NCI-H1930 (cell line): ENCODE measurements at regions not wholly inside any gene's neighbourhood (a gene's known extent, or its start where the extent isn't known, plus 50 kb on each side); places are given as distances from the start of the nearest gene placed in this dataset.
"Not testable (repeated sequence)": the region's sequence is repeated elsewhere in the genome, so short reads cannot be mapped to it uniquely, and the experiment has no call there.

ENCODE experiments used
- DNase-seq, 2 experiments: peaks; one replicate each; lab custom pipeline; 2025; lab: John Stamatoyannopoulos, UW

DNA sequence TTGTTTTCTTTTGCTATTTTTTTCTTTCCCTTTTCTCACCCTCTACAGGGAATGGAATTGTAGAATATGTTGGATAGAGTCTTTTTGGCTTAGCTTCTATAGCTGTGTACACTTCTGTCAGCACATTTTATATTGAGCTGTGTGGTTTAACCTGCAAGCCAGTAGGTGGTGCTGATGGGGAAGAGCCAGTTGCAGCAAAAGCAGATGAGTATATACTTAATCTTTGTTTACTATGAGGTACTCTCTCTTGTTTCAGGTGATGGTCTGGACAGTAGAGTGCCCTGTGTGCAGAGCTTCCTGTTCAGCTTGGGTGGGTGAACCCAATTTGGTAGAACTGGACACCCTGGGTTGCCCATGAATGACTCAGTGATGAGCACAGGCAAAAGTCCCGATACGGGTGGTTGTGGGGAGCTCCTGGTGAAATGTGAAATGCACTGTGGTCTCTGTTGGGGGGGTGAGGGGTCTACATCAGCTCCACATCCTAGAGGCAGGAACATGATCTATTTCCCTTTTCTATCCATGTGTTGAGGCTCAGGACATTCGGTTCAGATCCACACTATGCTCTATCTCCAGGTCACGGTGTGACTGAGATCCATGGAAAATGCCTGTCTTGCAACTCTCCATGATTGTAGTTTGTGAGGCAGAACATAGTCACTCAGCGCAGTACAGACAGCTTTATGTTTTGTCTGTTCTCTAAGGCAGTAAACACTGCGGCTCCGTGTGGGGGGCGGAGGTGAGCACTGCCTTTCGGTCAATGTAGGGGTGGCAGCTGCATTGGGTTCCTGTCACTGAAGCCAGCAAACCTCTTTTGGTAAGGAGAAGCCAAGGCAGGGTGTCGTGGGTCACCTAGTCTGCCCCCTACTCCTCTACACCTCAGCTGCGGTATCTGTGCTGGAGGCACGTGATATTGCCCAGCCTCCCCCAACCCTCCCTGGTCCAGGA, 353.2 kb downstream of the PRR16 start:
- DNase-seq, result no peak

DNA sequence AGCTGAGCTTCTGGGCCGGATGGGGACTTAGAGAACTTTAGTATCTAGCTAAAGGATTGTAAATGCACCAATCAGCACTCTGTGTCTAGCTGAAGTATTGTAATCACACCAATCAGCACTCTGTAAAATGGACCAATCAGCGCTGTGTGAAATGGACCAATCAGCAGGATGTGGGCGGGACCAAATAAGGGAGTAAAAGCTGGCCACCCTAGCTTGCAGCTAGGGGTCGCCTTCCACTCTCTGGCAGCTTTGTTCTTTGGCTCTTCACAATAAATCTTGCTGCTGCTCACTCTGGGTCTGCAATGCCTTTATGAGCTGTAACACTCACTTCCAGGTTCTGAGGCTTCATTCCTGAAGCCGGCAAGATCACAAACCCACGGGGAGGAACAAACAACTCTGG, 354.0 kb downstream of the PRR16 start:
- DNase-seq, result no peak

DNA sequence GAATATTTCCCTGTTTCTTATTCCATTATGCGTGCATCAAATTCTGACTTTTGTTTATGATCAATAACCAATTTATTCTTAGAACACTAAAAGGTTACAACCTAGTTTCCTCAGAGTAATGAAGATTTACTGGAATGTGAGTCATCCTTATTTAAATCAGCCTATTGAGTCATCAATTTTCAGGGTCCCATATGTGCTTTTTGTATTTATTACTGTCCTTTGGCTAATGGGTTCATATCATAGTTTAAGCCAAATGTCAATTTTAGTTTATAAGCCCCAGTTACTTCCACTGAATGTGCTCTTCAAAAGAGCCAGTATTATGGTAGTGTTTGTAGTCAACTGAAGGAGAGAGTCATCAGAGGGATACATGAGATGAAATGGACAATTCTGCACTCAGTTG, 359.2 kb downstream of the PRR16 start:
- no peak for DNase-seq

DNA sequence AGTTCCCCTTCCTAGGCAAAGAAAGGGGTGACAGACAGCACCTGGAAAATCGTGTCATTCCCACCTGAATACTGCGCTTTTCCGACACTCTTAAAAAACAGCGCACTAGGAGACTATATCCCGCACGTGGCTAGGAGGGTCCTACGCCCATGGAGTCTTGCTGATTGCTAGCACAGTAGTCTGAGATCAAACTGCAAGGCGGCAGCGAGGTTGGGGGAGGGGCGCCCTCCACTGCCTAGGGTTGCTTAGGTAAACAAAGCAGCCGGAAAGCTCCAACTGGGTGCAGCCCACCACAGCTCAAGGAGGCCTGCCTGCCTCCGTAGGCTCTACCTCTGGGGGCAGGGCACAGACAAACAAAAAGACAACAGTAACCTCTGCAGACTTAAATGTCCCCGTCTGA, 367.5 kb downstream of the PRR16 start:
- not testable (repeated sequence) for DNase-seq

DNA sequence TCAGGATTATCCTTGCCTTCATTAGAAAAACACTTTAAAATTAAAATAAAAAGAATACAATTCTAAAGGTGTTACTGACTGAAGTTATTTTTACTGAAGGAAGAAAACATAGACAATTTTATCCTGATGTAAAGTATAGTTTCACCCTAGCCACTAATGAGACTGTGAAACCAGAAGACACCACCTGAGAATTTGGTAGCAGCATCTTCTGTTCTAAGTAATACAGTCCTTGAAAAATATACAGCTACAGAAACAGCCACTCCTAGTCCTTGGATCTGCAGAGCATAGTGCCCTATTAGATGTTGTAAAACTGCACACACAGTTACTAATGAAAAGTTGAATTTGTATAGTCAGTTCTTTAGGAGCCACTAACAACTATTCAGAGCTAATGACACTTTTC, 377.7 kb downstream of the PRR16 start:
- no peak for DNase-seq

DNA sequence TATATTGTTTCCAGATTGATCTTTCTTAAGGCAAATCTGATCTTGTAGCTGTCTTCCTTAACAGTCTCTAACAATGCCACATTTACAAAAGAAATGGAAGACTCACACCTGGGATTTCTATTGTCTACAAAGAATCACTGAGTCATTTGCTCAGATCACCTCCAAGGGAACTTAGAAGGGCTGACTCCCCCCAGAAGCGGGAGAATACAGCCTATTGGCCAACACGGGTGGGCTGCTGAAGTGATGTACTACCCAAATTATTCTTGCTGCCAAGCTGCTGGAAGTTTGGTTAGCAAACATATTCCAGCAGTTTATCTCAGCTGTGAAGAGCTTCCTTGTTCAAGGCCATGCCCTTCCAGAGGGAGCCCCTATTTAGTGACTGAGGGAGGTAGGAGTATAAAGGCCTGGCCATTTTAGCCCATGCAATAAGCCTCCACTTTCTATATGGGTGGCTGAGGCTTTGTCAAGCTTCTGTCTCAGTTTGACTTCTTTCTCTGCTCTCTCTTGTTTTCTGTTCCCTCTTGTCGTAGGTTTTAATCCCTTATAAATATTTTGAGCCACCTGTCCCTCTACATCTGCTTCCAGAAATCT, 379.4 kb downstream of the PRR16 start:
- DNase-seq, result no peak

DNA sequence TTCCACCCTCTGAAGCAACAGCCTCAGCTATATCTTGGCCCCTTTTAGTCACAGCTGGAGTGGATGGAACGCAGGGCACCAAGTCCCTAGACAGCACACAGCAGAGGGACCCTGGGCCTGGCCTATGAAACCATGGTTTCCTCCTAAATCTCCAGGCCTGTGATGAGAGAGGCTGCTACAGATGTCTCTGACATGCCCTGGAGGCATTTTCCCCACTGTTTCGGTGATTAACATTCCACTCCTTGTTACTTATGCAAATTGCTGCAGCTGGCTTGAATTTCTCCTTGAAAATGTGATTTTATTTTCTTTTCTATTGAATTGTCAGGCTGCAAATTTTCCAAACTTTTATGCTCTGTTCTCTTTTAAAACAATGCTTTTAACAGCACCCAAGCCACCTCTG, 384.8 kb downstream of the PRR16 start:
- DNase-seq, result no peak

DNA sequence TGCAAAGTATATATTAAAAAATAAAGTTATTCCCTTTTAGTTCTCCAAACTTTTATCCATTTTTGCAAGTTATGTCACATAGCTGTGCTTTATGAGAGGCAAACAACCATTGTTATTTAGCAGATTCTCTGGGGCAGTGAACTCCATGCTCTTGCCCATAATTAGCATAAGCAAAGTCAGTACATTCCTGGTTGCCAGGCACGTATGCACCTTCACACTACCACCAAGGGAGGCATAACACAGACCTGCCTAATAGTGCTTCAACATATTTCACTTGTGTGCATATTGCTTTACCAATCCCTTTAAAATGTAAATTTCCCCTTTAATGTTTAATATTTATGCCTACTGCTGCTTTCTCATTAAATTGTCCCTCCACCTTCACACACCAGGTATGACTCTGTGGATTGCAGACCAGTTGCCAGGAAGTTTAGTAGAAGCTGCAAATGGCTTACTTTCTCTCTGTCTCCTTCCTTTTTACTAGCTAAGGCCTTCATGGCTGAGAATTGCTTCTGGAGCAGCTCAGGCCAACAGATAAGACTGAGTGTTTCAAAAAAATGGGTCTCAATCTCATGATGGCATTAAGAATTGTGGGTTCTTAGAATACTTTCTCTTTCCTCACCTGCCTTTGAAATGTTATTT, 388.2 kb downstream of the PRR16 start:
- no peak for DNase-seq

DNA sequence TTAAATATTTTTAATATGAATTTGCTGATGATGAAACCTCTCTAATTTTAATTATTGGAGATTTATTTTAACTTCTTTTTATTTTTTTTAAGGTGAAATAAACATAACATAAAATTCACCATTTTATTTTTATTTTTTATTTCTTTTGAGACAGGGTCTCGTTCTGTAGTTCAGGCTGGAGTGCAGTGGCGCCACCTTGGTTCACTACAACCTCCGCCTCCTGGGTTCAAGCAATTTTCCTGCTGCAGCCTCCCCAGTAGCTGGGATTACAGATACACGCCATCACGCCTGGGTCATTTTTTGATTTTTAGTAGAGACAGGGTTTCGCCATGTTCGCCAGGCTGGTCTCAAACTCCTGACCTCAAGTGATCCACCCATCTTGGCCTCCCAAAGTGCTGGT, 402.9 kb downstream of the PRR16 start:
- DNase-seq, result no peak

DNA sequence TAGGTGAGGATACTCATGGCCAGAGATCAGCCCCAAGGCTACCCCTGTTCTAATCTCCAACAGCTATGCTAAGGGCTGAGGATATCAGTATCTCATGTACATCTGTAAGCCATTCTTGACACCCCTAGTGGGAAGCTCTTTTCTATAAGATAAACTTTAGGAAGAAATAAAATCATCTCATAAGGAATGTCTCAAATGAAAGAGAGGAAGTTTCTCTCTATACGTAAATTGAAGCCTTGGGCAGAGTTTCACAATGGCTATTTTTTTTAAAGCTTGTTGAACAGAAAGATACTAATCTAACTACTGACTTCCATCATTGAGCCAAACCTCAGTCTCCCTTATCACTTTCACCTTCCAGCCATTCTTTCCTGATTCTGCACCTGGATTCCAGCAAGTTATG, 405.7 kb downstream of the PRR16 start:
- DNase-seq, result no peak

DNA sequence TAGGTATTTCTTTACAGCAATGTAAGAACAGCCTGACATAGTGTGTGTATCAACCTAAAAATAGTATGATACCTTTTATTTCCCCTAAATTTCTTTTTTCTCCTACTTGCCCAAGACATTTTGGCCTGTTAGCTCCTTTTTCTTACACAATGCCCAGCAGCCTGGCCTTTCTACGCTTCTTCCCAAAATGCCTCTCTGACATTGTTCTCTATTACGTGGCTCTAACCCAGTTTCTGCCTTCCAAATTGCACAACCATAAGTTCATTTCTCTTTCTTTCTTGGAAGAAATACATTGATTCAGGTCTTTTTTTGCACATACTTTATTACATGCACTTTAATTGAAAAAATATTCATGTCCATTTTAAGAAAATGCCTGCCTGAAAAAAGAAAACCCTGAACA, 408.2 kb downstream of the PRR16 start:
- DNase-seq, result no peak

DNA sequence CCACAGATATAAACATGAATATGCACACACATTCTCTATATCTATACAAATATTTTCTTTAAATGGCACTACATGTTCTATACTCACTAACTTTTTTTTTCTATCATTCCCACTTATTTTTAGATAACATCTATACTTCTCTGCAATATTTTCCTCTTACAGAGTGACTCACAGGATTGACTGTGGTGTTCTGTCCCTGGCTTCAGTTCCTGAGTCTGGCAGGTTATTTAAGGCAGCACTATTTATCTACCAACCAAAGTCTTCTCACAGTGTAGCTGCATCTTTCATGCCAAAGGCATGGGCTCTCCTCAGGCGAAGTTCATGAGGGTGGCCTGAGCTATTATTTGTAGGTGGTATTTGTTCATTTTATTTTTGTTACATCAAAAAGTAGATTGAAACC, 409.0 kb downstream of the PRR16 start:
- no peak for DNase-seq

DNA sequence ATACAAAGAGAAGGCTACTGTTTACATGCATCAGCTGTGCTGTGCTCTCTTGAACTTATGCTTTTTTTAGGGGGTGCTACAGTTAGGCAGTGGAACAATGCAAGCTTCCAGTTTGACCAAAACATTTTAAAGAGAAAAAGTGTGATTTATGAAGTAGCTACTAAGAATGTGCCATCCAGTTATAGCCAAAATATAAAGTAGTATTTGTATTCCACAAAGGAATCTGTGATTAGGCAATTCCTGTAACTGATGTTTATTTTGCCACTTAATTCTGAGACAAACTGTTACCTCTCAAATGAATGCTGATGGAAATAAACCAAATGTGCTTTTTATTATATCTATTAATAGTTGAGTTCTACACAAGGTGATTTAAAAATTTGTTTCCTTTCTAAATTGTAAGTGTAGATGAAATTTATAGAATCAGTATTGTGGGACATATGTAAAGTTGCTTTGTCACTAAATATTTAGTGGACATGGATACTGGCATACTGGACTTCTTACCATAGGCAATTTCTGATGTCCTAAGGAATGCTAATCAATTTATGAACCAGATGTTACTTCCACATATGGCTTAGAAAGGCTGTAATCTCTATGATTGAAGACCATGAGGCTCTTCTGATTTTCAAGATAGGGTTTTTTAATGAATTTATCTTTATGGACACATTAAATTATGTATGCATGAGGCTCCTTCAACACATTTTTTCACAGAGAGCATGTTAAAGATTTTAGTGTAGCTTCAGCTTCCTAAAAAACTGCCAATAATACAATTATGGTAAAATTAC, 410.2 kb downstream of the PRR16 start:
- no peak for DNase-seq

DNA sequence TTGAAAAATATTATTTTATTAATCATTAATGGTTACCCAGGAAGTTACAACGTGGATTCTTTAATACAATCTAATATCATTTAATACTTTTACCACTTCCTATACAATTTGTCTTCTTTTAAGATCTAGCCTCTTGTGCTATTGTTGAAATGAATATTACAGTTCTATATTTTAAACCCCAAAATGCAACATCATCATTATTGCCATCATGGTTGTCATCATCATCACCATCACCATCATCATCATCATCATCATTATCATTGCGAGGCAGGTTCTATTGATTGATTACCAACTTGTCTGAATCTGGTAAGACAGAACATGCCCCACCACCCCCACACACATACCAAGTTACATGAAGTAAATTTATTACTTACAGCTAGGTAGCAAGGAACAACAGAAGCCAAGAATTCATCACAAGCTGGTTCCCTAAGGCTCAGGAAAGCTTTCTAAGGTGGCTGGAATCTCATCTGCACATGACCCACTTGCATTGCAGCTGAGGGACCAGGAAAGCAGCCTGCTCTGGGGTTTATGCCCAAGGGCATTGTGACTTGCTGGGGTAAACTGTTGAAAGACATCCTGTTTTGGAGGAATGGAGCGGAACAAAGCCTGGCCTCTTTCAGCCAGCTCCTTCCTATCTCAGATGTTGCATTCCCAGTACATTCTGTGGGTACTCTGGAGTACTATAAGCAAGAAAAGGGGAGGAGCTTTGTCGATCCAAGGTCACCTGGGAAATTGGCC, 418.1 kb downstream of the PRR16 start:
- DNase-seq, result no peak

DNA sequence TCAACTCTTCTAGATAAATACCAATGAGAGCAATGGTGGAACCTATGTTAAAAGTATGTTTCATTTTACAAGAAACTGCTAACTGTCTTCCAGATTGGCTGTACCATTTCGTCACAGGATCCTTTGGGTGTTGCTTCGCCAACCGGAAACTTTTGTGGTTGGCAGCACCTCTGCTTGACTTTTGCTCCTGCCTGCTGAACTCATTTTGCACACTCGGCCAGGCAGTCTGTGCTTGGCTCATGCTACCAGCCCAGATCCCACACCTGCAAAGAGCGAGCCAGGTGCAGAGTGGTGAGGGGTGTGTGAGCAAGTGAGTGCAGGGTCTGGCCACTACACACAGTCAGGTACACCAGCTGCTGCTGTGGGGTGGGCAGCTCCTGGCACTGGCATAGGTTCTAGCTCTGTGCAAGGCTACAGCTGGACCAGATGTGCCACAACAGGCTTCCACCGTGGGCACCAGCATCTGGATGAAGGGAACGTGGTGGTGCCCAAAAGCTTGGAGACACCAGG, 422.3 kb downstream of the PRR16 start:
- no peak for DNase-seq

DNA sequence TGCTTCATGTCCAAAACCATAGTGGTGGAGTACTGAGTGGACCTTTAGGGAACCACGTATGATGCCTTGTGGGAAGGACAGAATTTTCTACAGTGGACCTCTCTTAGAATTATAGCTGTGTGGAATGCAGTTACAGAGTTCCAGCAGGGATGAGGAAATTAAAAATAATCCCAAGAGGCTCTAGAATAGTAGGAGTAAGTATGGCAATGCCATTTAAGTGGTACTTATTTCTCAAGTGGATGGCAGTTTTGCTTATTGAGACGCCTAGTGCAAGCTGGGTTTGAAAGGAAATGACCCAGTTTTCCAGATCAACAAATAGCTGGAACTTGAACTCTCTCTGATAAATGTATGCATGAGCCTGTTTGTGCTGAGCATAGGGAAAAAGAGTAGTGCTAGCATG, 431.6 kb downstream of the PRR16 start:
- DNase-seq, result no peak

DNA sequence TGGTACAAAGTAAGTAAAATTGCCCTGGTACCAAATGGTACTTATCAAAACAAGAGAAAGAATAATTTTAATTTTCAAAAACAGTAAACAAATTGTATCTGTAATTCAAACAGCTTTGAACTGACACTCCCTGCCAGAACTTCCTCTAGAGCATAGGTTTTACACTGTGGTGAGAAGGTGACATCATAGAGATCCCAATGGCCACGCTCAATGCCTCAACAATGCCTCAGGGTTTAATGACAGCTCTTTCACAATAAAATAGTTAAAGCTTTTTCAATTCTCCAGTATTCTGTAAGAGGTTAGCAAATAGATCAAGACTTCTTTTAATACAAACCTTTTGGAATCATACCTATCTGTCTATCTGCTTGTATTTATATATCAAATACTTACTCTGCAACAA, 437.1 kb downstream of the PRR16 start:
- no peak for DNase-seq

DNA sequence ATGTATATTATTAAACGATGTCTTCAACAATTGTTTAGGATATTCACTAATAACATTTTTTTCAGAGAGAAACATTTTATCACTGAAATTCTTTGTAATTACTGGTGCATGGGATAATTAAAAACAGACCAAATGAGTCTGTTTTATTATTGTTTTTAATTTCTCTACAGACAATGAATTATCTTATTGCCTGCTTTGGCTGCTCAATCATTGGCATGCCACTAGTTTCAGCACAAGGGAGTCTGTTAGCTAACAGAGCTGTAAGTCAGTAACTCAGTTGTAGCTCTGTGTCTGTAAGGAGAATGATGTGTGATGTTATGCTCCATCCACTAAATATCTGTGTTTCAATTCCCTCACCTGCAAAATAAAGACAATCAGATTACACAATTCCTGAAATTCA, 443.9 kb downstream of the PRR16 start:
- no peak for DNase-seq

DNA sequence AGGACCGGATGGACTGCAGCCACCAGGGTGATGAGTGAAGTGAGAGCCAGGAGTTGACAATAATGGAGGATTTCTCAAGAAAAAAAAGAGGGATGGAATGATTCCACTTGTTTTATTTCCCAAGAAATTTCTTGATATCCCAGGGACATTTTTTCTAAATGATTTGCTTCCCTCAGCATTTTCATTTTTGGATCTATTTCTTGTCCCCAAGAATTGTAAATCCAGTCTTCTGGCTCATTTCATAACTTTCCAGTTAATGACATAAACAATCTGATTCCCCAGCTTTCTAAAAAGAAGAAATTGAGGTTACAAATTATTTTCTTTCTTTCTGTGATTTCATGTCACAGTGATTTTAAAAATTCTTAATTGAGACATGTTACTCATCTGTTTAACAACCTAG, 446.5 kb downstream of the PRR16 start:
- no peak for DNase-seq

DNA sequence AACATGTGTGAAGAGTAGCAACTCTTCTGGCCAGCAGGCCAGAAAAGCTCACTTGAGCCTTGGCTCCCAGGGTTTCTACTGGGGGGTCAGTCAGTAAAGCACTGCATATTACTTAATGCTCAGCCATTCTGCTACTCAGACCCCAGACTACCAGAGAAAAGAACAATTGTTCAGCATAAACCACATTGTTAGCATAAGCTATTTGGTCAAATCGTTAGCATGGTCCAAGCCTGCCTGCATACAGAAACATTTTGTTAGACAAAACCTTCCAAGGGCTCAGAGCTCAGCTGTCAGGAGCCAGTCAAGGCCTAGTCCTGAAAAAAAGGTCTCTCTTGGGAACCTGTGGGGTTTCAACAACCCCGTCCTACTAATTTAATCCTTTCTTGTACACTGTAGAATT, 449.3 kb downstream of the PRR16 start:
- no peak for DNase-seq

DNA sequence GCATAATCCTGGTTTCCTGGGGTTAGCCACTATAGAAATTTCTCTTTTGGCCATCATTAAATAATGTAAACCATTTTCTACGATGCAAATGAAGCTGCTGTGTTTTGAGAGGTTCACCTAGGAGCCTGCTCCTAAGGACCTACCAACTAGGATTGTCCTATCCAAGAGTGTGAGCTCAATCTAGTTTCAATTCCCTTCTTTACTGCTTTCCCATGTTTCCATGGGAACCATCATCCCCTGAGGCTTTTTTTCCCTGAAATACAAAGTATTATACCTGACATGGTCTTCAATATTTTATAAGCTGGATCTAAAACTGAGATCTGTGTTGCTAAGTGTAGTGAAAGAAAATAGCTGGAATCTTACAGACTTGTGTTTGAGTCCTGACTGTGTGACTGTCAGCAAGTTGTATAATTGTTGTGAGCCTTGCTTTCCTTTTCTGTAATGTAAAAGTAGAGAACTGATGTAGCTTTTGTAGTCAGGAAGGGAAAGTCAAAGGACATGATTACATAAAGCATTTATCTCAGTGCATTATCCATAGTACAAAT, 453.2 kb downstream of the PRR16 start:
- no peak for DNase-seq
